Lower lobe of right lung (tissue), 2 donors: ENCODE measurements at regions not wholly inside any gene's neighbourhood (a gene's known extent, or its start where the extent isn't known, plus 50 kb on each side); places are given as distances from the start of the nearest gene placed in this dataset.

Experiments
- ATAC-seq, 2 donors: fragments of 200-7000 bp; cut with Tn5 transposase; one replicate each; pipeline ENCODE4 v1.9.1; 2020 to 2022; ENCODE audit warnings: mild to moderate bottlenecking in 2 of 2, moderate library complexity in 2 of 2
- DNase-seq: peaks from one replicate; pipeline ENCODE4 v3.0.0-alpha.2; 2020
- H3K27ac ChIP-seq: fragments of 200-600 bp; one replicate; pipeline ENCODE4 v1.8.0; 2022
- H3K27me3 ChIP-seq: fragments of 200-600 bp; one replicate; pipeline ENCODE4 v1.8.0; 2022; ENCODE audit warnings: low read depth
- H3K36me3 ChIP-seq: fragments of 200-600 bp; one replicate; pipeline ENCODE4 v1.8.0; 2022; ENCODE audit warnings: mild to moderate bottlenecking
- H3K4me1 ChIP-seq: fragments of 200-600 bp; one replicate; pipeline ENCODE4 v1.8.0; 2022
- H3K4me3 ChIP-seq: fragments of 200-600 bp; one replicate; pipeline ENCODE4 v1.8.0; 2022; ENCODE audit warnings: mild to moderate bottlenecking
- H3K9me3 ChIP-seq: fragments of 200-600 bp; one replicate; pipeline ENCODE4 v1.8.0; 2022
- intact Hi-C: fragments of 100-400 bp; cut with DNase I; formaldehyde crosslinking; loops from one replicate; pipeline ENCODE4 v1.11.0; 2022
- TF ChIP-seq, protein P1 (sequence below): fragments of 200-600 bp; IDR thresholded peaks from one replicate; pipeline ENCODE4 v1.8.0; 2022; ENCODE audit warnings: antibody characterized with exemption, mild to moderate bottlenecking
- donor health status: DM: no; HTN: yes; CAD: no; lungs with severe emphysema.

DNA sequence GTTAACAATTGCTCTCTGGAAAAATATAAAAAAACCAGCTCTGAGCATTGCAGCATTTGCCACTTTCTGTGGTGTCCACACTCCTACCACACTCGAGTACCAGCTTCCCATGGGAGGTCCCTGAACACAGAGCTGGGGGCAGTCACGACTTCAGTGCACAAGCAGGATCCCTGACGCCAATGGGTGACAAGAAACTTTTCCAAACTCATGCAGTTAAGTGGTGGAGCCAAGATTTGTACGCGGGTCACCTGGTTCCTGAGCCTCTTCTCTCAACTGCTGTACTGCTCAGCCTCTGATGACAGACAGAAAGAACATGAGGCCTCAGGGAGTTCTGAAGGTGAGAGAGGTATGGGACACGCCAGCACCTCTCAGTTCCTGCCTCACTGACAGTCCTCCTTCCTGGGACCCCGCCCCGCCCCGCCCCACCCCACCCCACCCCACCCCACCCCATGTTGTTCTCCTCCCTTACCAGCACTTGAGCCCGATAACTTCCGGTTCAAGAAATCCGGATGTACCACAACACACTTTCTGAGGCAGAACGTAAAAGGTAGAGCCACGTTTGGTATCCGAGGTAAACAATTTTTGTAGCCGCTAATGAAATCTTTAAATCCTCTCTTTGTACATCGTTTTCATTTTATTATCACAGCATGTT is 287.6 kb downstream of the MYCN start:
- no peaks in the 10 kb centered on the region for H3K9me3 ChIP-seq
- ATAC-seq (no peak), DNase-seq (no peak)
- H3K27ac ChIP-seq = no peak overlapping the region
- no peaks in the 10 kb centered on the region for H3K27me3 ChIP-seq
- no peak overlapping the region for H3K4me3 ChIP-seq
- no peaks in the 10 kb centered on the region for H3K4me1 ChIP-seq
- intact Hi-C loops = no loop called here
- no peaks in the 10 kb centered on the region for H3K36me3 ChIP-seq
- TF ChIP-seq, protein P1, sequence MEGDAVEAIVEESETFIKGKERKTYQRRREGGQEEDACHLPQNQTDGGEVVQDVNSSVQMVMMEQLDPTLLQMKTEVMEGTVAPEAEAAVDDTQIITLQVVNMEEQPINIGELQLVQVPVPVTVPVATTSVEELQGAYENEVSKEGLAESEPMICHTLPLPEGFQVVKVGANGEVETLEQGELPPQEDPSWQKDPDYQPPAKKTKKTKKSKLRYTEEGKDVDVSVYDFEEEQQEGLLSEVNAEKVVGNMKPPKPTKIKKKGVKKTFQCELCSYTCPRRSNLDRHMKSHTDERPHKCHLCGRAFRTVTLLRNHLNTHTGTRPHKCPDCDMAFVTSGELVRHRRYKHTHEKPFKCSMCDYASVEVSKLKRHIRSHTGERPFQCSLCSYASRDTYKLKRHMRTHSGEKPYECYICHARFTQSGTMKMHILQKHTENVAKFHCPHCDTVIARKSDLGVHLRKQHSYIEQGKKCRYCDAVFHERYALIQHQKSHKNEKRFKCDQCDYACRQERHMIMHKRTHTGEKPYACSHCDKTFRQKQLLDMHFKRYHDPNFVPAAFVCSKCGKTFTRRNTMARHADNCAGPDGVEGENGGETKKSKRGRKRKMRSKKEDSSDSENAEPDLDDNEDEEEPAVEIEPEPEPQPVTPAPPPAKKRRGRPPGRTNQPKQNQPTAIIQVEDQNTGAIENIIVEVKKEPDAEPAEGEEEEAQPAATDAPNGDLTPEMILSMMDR = no peak

GRCh38 chr2:16226943-16227664 is 286.8 kb downstream of the MYCN start:
- intact Hi-C loops = no loop called here
- Histone ChIP-seq H3K36me3 (no peaks in the 10 kb centered on the region), H3K27me3 (no peaks in the 10 kb centered on the region), H3K27ac (no peak overlapping the region), H3K9me3 (no peaks in the 10 kb centered on the region), H3K4me1 (no peaks in the 10 kb centered on the region), H3K4me3 (no peak overlapping the region)
- ATAC-seq (no peak), DNase-seq (no peak)
- TF ChIP-seq, protein P1 = no peak

DNA sequence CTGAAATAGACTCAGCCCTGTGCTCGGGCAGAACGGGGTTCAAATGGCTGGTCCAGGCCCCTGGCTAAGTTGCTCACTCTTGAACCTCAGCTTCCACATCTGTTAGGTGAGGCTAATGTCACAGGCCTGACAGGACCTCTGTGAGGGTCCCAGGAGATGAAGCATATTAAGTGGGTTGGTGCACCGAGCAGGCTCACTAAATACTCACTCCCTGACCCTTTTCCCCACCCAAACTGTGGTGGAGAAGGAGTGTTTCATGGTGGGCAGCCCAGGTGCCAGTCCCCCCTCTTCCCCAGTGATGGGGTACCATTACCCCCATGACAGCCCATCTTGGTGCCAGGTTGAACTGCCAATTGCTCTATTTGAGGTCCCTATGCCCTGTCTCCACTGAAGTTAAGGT is 286.0 kb downstream of the MYCN start:
- H3K27me3 ChIP-seq = no peaks in the 10 kb centered on the region
- no peak for ATAC-seq
- no peaks in the 10 kb centered on the region for H3K36me3 ChIP-seq
- TF ChIP-seq, protein P1 = no peak
- no peak overlapping the region for H3K4me3 ChIP-seq
- H3K9me3 ChIP-seq = no peaks in the 10 kb centered on the region
- no peak for DNase-seq
- intact Hi-C loops = no loop called here
- no peak overlapping the region for H3K27ac ChIP-seq
- no peaks in the 10 kb centered on the region for H3K4me1 ChIP-seq

DNA sequence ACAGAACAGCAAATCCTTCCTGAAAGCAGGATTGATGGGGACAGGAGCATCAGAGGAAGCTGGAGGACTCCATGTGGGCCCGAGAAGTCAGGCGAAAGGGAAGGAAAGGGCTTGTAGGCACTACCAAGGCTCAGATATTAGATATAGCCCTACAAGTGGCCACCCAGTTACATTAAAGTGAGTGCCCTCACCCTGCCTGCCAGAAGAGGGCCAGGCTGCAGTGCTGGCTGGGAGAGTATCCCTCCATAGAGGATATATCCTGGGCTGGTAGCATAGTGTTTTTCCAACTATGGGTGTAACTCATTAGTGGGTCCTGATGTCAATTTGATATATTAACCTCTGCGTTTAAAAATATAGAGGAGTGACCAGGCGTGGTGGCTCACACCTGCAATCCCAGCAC is 285.2 kb downstream of the MYCN start:
- DNase-seq (no peak), ATAC-seq (no peak)
- Histone ChIP-seq H3K9me3 (no peaks in the 10 kb centered on the region), H3K4me1 (no peaks in the 10 kb centered on the region), H3K27me3 (no peaks in the 10 kb centered on the region), H3K36me3 (no peaks in the 10 kb centered on the region), H3K4me3 (no peak overlapping the region), H3K27ac (no peak overlapping the region)
- intact Hi-C loops = no loop called here
- TF ChIP-seq, protein P1 = no peak

DNA sequence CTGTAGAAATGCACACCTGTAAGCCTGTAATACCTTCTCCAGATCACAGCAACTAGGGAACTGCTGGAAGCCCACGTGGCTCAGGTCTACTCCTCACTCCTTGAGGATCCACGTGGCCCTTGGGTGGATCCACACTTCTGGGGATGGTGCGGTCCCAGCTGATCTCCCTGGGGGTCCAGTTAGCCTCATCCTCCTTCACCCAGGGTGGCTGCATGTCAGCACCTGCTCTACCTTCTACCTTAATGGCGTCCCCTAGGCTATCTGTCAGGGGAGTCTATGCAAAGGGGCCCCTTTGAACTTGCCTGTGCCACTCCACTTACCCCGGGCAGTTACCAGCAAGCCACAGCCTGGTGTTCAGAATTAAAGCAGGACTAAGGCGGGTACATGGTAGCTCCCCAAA is 284.7 kb downstream of the MYCN start:
- no peak for DNase-seq
- H3K4me1 ChIP-seq = no peaks in the 10 kb centered on the region
- H3K36me3 ChIP-seq = no peaks in the 10 kb centered on the region
- no peaks in the 10 kb centered on the region for H3K27me3 ChIP-seq
- intact Hi-C loops = no loop called here
- H3K27ac ChIP-seq = no peak overlapping the region
- TF ChIP-seq, protein P1 = no peak
- H3K9me3 ChIP-seq = no peaks in the 10 kb centered on the region
- no peak overlapping the region for H3K4me3 ChIP-seq
- ATAC-seq = no peak
